ENCODE measurements at regions not wholly inside any gene's neighbourhood (a gene's known extent, or its start where the extent isn't known, plus 50 kb on each side); places are given as distances from the start of the nearest gene placed in this dataset.
"Not testable (repeated sequence)": the region's sequence is repeated elsewhere in the genome, so short reads cannot be mapped to it uniquely, and the experiment has no call there.

- DNase-seq = no peak
These were observed 101.2 kb upstream of the KLF6 start for GRCh38 chr10:3886191-3886590.

DNA sequence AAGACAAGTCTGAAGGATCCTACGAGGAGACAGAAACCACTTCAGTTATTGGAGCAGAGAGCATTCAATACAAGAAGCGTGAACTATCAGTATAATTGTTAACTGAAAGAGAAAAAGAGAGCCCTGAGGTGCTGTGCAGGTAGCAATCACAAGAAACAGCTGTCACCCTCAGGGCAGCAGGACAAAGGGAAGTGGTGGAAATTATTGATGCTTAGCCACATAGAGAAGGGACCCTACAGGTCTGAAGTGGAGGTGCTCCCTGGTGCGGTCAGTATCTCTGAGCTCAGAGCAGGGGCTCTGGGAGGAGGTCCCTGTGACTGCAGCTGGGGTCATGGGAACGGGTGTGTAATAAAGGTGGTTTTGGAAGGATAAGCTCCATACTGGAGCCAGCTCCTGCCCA is 97.8 kb upstream of the KLF6 start:
- no peak for DNase-seq

- DNase-seq = no peak
These were observed 96.6 kb upstream of the KLF6 start for GRCh38 chr10:3881622-3882021.

DNA sequence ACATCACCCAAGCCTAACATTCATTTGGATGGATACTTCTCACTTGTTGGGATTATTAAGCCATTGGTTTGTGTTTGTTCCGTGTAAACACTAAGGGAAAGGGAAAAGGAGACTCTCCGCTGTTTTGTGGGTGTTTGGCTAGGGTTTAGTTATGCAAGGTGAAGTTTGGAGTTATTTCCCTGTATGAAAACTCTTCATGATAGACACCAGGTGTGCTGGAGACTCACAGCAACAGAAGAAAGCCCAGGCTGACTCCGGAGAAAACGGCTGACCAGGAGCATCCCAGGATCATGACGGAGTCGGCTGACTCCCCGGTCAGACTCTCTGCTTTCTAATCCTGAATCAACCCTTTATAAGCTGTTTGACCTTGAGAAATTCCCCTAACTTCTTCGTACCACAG is 94.1 kb upstream of the KLF6 start:
- DNase-seq = no peak

- peak; percentile 51 for DNase-seq
These were observed 92.4 kb upstream of the KLF6 start for GRCh38 chr10:3877211-3878000.

DNA sequence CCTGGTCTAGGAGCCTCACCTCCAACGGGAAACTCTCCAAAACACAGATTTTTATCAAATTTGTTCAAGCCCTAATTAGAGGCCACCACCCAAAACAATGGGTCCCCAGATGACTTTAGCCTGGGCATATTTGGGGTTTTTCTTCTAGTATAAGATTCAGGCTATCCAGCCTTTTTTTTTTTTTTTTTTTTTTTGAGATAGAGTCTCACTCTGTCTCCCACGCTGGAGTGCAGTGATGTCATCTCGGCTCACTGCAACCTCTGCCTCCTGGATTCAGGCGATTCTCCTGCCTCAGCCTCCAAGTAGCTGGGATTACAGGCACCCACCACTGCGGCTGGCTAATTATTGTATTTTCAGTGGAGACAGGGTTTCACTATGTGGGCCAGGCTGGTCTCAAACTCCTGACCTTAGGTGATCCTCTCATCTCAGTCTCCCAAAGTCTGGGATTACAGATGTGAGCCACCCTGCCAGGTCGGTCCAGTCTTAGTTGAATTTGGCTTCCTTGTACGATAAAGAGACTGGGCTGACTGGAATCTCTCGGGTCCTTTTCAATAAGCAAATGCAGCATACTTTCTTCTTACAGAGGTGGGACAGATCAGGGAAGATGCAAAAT is 91.4 kb upstream of the KLF6 start:
- DNase-seq = no peak

- DNase-seq = no peak
These were observed 90.8 kb upstream of the KLF6 start for GRCh38 chr10:3875842-3876235.

DNA sequence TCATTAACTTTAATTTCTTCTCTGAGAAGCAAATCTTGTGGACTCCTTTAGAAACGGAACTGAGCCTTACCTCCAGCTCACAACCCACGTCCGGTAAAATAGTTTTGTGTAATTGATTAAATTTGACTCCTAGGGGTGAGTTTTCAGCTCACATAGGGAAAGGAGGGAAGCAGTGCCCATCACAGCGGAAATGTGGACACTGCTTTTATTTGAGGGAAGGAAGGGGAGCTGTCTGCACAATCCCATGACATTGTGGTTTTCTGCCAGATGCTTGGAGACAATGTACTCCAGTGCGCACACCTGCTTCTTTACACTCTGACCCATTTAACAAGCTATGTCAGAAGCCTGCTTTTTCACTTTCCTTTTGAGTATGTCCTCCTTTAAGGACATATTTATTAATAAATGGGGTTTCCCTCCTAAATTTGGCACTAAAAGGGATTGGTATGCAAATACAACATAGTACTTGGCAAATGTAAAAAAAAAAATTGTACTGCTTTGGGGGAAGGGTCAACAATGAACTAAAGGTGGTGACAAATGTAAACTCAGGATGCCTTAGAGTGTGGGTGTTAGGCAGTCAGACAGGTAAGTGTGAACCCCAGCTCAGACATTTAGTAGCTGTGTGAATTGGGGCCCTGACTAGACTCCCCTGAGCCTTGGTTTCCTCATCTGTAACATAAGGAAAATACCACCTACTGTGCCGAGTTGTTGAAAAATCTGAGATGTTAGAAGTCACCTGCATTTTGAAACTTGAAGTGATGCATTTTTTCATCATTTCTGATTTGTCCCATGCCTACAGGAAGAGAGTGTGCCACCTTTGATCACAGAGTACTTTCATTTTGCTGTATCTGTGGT is 90.2 kb upstream of the KLF6 start:
- DNase-seq = peak; percentile 69

DNA sequence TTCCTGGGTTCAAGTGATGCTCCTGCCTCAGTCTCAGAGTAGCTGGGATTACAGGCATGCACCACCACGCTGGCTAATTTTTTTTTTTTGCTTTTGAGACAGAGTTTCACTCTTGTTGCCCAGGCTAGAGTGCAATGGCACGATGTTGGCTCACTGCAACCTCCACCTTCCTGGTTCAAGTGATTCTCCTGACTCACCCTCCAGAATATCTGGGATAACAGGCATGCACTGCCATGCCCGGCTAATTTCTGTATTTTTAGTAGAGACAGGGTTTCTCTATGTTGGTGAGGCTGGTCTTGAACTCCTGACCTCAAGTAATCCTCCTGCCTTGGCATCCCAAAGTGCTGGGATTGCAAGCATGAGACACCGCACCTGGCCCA is 89.6 kb upstream of the KLF6 start:
- DNase-seq = not testable (repeated sequence)

- DNase-seq = peak; percentile 82
These were observed 88.9 kb upstream of the KLF6 start for GRCh38 chr10:3873728-3874461.

- no peak for DNase-seq
These were observed 87.8 kb upstream of the KLF6 start for GRCh38 chr10:3872712-3873329.

DNA sequence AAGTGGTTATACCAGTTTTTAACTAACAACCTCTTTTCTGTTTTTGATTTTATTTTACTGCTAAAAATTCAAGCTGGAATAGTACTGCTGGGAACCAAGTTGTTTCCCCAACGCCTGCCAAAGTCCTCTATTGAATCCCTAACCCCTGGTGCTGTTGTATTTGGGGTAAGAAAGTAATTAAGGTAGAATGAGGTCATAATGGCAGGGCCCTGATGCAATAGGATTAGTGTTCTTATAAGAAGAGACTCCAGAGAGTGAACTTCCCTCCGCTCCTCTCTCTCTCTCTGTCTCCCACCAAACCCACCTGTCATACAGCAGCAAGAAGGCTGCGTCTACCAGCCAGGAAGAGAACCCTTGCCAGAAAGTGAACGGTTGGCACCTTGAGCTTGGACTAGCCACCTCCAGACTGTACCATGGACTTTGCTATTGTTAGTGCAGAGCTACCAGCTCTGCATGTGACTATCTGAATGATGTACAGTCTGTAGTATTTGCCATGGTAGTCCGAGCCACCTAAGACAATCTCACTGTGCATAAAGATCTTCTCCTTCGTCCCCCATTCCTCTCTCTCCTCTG is 86.5 kb upstream of the KLF6 start:
- DNase-seq = no peak

GRCh38 chr10:3869036-3869435 is 84.0 kb upstream of the KLF6 start:
- DNase-seq = peak; percentile 72

GRCh38 chr10:3868271-3868664 is 83.3 kb upstream of the KLF6 start:
- DNase-seq = no peak

DNA sequence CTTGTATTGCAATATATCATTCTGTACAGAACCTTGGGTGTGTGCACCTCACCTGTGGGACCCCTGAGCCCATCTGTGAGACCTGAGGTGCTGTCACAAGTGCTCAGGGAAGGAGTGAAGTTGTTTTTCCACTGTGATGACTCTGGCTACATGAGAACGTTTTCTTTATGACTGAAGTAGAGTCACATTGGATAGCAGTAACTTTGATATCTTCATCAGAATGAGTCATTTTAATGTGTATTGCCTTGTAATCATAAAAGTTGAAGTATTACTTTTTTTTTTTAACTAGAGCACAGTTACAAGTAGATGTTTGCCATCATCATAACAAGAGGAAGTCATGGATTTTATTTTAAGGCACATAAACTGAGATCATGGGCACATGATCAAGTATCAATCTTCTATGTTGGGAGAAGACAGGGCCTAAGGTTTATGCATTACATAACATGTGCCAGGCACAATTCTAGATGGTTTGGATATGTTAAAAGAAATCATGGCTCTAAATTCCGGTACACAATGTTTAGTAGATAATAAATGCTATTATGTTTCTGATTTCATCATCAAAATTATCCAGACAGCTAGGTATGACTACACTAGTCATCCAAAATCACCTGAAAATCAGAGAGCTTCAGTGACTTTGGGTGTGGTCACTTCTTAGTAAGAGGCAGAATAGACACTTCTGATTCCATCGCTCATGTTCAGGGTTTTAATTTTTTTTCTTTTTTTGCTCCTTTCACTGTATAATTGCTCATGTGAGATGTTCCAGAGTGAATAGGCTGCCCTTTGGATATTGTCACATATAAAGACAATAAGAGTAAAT is 82.7 kb upstream of the KLF6 start:
- peak; percentile 70 for DNase-seq

DNA sequence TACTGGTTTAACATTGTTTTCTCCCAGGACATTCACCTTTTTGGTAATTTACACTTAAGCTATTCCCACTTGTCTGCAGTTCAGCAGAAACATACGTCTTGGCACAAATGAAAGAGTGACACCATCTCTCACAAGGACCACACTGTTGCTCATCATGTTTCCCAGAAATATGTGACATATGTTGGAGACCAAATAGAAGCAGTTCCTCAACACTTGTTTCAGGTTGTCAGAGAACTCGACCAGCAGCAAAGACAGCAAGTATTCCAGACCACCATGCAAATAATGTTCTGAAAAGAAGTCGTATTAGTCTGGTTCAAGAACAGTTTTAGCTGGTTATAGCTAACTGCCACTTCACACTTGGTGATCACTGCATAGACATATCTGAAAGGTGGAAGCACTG is 81.3 kb upstream of the KLF6 start:
- DNase-seq = peak; percentile 65

DNA sequence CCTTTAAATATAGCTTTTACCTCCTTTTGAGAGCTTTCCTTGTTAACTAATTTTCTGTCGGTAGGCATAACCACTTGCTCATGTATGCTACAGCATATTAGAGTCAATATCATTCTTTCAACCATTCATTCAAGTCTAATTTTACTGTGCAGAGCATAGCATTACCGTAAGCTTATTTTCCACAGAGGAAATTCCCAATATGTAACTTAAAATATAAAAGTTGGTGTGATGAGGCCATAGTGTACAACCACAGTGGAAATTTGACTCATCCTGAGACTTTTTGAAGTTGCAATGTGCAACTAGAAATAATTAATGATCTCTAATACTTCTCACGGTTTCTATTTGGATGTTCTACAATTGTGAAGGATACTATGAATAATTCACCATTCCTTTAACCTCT is 80.6 kb upstream of the KLF6 start:
- peak; percentile 50 for DNase-seq

- DNase-seq = no peak
These were observed 76.8 kb upstream of the KLF6 start for GRCh38 chr10:3861795-3862194.

DNA sequence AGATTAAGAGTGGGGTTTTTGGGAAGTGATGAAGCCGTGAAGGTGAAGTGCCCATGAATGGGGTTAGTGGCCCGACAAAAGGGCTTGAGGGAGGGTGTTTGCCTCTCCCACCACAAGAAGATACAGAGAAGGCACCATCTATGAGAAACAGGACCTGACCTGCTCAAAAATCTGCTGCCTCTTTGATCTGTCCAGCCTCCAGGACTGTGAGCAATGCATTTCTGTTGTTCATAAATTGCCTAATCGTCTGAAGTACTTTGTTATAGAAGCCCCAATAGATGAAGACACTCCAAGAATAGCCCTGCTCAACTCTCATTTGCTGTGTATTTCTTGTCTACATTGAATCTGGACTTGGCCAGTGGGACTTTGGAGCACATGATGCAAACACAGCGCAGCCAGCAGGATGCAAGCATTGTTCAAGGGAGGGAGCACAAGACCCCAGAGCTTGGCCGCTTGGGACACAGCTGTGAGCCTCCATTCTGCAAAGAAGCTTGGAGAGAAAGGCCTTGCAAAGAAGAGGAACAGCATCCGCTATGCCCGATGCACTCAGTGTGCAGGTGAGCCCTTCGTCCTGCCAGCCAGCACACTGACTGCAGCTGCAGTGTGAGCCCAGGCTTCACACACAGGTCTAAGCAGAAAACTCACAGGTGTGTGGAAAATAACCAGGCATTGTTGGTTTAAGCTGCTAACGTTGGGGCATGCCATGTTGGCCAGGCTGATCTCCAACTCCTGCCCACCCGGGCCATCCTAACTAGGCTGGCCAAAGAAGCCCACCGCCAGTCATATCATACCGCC is 73.2 kb upstream of the KLF6 start:
- DNase-seq = no peak

DNA sequence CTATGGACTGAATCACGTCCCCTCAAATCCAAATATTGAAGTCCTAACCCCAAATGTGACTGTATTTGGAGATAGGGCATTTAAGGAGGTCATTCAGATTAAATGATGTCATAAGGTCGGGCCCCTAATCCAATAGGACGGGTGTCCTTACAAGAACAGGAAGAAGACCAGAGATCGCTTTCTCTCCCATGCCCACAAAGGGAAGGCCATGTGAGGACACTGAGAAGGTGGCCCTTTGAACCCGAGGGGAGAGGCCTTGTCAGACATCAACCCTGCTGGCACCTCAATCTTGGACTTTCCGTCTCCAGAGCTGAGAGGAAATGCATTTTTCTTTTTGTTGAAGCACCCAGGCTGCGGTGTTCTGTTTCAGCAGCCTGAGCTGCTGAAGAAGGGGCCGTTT is 72.3 kb upstream of the KLF6 start:
- no peak for DNase-seq

DNA sequence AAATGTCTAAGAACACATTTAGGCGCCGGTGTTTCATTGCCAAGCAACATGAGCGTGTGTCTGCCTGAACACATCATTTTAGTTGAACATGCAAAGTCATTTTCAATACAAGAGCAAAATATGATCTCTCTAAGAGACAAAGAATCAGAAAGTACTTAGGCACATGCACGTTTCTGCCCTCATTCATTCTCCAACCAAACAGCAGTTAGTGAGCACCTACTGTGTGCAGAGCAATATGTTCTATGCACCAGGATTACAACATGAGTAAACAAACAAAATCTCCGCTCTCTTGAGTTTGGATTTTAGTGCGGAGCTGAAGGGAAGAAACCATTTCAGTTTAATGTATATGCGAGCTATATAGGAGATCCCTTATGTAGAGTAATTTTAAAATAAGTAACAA is 71.6 kb upstream of the KLF6 start:
- DNase-seq = no peak

Measured in activated CD4-positive, alpha-beta T cell treated with anti-CD3 and anti-CD28 coated beads, Interleukin-2, amount 50 U/mL, for 16 hours (primary cell).